Transverse colon (tissue), 4 donors: ENCODE measurements at regions not wholly inside any gene's neighbourhood (a gene's known extent, or its start where the extent isn't known, plus 50 kb on each side); places are given as distances from the start of the nearest gene placed in this dataset.

Source experiments
- DNase-seq: peaks from one replicate; pipeline ENCODE4 v3.0.0-alpha.2; 2019
- H3K27ac ChIP-seq, 4 donors: fragments of 200-600 bp; sonication (generic); 2 replicates each; pipeline ENCODE4 v1.5.1; 2016 to 2018; ENCODE audit warnings: inconsistent platforms in 4 of 4
- H3K27me3 ChIP-seq: fragments of 200-600 bp; sonication (generic); 2 replicates; pipeline ENCODE4 v1.5.1; 2017; ENCODE audit warnings: inconsistent platforms
- H3K36me3 ChIP-seq, 4 donors: fragments of 200-600 bp; sonication (generic); 2 replicates each; pipeline ENCODE4 v1.5.1; 2017 to 2019; ENCODE audit warnings: inconsistent platforms in 4 of 4
- H3K4me1 ChIP-seq, 4 donors: fragments of 200-600 bp; sonication (generic); 2 replicates each; pipeline ENCODE4 v1.5.1; 2017 to 2020; ENCODE audit warnings: inconsistent platforms in 4 of 4
- H3K4me3 ChIP-seq, 4 donors: fragments of 200-600 bp; sonication (generic); 1 replicate in 1 of 4; 2 replicates in 3 of 4; pipeline versions ENCODE4 v1.5.1 to v1.6.1; 2017 to 2019; ENCODE audit warnings: inconsistent platforms in 4 of 4
- H3K9me3 ChIP-seq, 2 donors: fragments of 200-600 bp; sonication (generic); 2 replicates each; pipeline ENCODE4 v1.5.1; 2017 to 2019; ENCODE audit warnings: inconsistent platforms in 2 of 2
- EP300 ChIP-seq: sonication (generic); formaldehyde crosslinking; IDR thresholded peaks from one replicate; pipeline ENCODE4 v1.6.1; 2017; ENCODE audit warnings: antibody characterized with exemption, low read depth
- POLR2A ChIP-seq: fragments of 450-650 bp; IDR thresholded peaks from one replicate; pipeline ENCODE4 v1.6.1; 2016; ENCODE audit warnings: antibody characterized with exemption, mild to moderate bottlenecking, moderate library complexity
- POLR2AphosphoS5 ChIP-seq, 3 donors: sonication (generic); formaldehyde crosslinking; IDR thresholded peaks; one replicate each; pipeline ENCODE4 v1.6.1; 2016; ENCODE audit warnings: antibody characterized with exemption in 3 of 3
- WGBS, 2 donors: methylation state at CpG; one replicate each; pipeline ENCODE4 v1.1.5; 2018; ENCODE audit warnings: low coverage in 1 of 2; 5-methylcytosine and 5-hydroxymethylcytosine counted together
- in situ Hi-C, 4 donors: fragments of 200-750 bp; cut with MboI; loops; one replicate each; pipeline versions ENCODE4 v1.15.0 to v1.15.1; 2017; ENCODE audit warnings: low sequenced_read_pairs in 3 of 4, low pct_ligation_motif_present in 1 of 4, low pct_unique_long_range_greater_than_20kb in 1 of 4
- intact Hi-C: fragments of 100-400 bp; cut with DNase I; formaldehyde crosslinking; loops from one replicate; pipeline ENCODE4 v1.15.1; 2023; ENCODE audit warnings: low total_unique reads
- TF ChIP-seq, protein P1 (sequence below), 5 experiments: fragments of 200-600 bp in 3 of 5; fragments of 450-650 bp in 2 of 5; sonication (generic) in 3 of 5; IDR thresholded peaks; 1 replicate in 2 of 5; 2 replicates in 3 of 5; pipeline ENCODE4 v1.5.1; 2016 to 2017; ENCODE audit warnings: antibody characterized with exemption in 5 of 5, inconsistent platforms in 3 of 5, mild to moderate bottlenecking in 2 of 5, moderate library complexity in 1 of 5

DNA sequence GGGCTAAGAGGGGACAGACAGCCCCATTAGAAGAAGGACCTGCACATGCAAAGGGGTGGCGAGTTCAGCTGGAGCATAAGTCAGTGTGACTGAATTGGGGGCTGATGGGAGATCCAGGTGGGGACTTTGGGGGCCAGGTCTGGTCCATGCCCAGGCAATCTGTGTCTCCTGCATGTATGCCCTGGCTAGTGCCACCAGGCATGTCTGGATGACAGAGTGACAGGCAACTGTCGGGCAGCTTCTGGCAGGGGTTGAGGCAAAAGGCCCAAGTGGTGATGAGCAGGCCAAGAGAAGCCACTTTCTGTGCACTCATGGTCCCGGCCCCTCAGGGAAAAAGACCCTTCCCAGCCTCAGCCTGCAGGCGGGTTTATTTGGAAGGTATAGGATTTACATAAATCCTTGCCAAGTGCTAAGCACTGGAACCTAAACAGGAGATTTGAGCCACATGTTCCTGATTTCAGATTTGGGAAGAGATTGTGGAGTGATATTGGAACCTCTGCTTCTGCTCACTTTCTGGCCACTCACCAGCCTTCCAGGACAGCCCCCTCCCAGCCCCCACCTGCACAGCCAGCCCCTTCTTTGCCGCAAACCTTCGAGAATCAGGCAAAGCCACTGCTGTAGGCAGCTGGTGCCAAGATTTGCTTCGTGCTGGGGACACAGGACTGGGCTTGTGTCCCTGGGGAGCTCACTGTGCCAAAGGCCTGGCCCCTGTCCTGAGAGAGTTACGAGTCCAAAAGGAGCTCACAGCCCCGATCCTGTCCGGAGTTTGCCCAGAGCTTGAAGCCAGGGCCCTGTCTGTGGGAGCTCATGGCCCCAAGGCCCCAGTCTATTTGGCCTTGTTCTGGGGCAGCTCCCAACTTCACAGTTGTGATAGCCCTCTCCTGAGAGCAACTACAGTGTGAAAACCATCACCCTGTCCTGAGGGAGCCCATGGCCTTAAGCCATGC is 232.5 kb upstream of the RTL1 start:
- H3K27me3 ChIP-seq: no peaks in the 10 kb centered on the region
- no peaks in the 10 kb centered on the region for H3K4me1 ChIP-seq
- no peak overlapping the region for H3K27ac ChIP-seq
- no peak for DNase-seq
- no peak overlapping the region for H3K4me3 ChIP-seq
- intact Hi-C loops: no loop called here
- WGBS, 2 donors: 77% methylated on average over 10 of the region's 10 CpGs; no CpG with 5 or more reads in 1 of the 2 donors
- TF ChIP-seq POLR2A: no peak
- TF ChIP-seq, protein P1, sequence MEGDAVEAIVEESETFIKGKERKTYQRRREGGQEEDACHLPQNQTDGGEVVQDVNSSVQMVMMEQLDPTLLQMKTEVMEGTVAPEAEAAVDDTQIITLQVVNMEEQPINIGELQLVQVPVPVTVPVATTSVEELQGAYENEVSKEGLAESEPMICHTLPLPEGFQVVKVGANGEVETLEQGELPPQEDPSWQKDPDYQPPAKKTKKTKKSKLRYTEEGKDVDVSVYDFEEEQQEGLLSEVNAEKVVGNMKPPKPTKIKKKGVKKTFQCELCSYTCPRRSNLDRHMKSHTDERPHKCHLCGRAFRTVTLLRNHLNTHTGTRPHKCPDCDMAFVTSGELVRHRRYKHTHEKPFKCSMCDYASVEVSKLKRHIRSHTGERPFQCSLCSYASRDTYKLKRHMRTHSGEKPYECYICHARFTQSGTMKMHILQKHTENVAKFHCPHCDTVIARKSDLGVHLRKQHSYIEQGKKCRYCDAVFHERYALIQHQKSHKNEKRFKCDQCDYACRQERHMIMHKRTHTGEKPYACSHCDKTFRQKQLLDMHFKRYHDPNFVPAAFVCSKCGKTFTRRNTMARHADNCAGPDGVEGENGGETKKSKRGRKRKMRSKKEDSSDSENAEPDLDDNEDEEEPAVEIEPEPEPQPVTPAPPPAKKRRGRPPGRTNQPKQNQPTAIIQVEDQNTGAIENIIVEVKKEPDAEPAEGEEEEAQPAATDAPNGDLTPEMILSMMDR (IDR thresholded peaks at IDR 0.05): no peak
- TF ChIP-seq POLR2AphosphoS5 (IDR thresholded peaks at IDR 0.05): no peak
- no peak for TF ChIP-seq EP300
- no peaks in the 10 kb centered on the region for H3K36me3 ChIP-seq
- in situ Hi-C loops: no loop called here
- H3K9me3 ChIP-seq: no peaks in the 10 kb centered on the region

DNA sequence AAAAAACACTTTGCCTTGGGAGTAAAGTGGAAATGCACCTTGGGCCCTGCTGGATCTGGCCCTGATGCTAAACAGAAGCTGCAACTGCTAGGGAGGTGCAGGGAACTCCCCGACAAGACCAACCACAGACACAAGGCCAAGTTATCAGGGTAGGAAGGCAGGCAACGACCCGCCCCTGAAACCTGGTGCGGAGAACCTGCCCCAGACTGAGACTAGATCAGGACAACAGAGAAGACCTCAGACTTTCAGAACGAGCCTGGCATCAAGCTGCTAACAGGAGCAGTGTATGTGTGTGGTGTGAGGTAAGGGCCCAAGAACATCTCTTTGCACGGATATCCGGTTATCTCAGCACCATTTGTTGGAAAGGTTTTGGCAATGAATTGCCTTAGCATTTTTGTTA is 233.7 kb upstream of the RTL1 start:
- H3K4me1 ChIP-seq: no peaks in the 10 kb centered on the region
- H3K36me3 ChIP-seq: no peaks in the 10 kb centered on the region
- no peak for DNase-seq
- TF ChIP-seq POLR2AphosphoS5 (IDR thresholded peaks at IDR 0.05) (no peak), EP300 (no peak), POLR2A (no peak)
- TF ChIP-seq, protein P1 (IDR thresholded peaks at IDR 0.05): no peak
- no peak overlapping the region for H3K4me3 ChIP-seq
- H3K9me3 ChIP-seq: peaks cover 0 to 5% of the 10 kb centered on the region in 2 donors
- H3K27ac ChIP-seq: no peak overlapping the region
- 70 to 87% methylated on average over 3 to 7 of the region's 7 CpGs for WGBS, 2 donors
- intact Hi-C loops: no loop called here
- in situ Hi-C loops: no loop called here
- no peaks in the 10 kb centered on the region for H3K27me3 ChIP-seq

DNA sequence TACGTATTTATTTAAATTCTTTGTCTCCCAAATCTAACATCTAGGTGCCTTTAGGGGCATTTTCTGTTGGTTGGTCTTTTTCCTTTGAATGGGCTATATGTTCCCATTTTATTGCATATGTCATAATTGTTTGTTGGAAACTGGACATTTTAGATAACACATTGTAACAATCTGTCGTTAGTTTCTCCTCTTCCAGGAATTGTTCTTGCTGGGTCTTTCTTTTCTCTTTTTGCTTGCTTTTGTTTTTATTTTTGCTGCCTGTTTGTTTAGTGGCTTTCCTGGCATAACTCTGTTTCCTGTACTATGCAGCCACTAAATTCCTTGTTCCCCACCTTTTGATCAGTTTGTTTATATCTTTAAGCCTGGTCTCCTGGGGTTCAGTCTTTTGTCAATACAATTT is 244.3 kb upstream of the RTL1 start:
- no peaks in the 10 kb centered on the region for H3K4me1 ChIP-seq
- H3K4me3 ChIP-seq: no peak overlapping the region
- WGBS, 2 donors: 59% methylated on average over 2 of the region's 2 CpGs
- DNase-seq: no peak
- intact Hi-C loops: no loop called here
- no peak overlapping the region for H3K27ac ChIP-seq
- H3K36me3 ChIP-seq: no peaks in the 10 kb centered on the region
- peaks cover 4 to 6% of the 10 kb centered on the region in 2 donors for H3K9me3 ChIP-seq
- in situ Hi-C loops: no loop called here
- H3K27me3 ChIP-seq: peaks cover 4% of the 10 kb centered on the region
- no peak for TF ChIP-seq EP300
- TF ChIP-seq POLR2A: no peak
- TF ChIP-seq, protein P1 (IDR thresholded peaks at IDR 0.05): no peak
- TF ChIP-seq POLR2AphosphoS5 (IDR thresholded peaks at IDR 0.05): no peak

DNA sequence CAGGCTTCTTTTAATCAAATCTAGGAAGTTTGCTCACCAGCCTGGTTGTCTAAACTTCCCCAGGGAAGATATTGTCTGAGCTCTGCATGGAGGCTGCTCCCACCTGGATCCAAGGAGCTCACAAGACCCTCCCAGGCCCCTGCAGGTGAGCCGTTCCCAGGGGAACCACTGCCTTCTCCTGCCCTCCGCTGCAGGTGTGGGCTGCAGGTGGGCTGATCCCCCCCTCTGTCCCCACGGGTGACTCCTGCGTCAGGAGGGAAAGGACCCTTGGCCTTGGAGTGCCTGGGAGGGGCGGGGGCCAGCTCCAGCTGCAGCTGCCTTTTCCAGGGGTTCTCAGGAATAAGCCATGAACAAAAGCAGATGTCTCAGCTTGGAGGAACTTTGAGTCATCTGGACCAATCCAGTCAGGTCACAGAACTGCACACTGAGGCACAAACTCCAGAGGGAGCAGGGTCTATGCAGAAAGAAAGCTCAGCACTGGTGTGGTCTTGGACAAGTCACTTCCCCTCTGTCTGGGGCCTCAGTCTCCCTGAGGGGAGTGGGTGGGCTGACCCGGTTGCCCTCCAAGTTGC is 246.6 kb upstream of the RTL1 start:
- no peak overlapping the region for H3K27ac ChIP-seq
- intact Hi-C loops (no loop called here), in situ Hi-C loops (no loop called here)
- H3K36me3 ChIP-seq: no peaks in the 10 kb centered on the region
- TF ChIP-seq, protein P1 (IDR thresholded peaks at IDR 0.05): no peak
- TF ChIP-seq EP300 (no peak), POLR2A (no peak), POLR2AphosphoS5 (IDR thresholded peaks at IDR 0.05) (no peak)
- peaks cover 4 to 6% of the 10 kb centered on the region in 2 donors for H3K9me3 ChIP-seq
- 53% methylated on average over 6 of the region's 6 CpGs; no CpG with 5 or more reads in 1 of the 2 donors for WGBS, 2 donors
- no peak overlapping the region for H3K4me3 ChIP-seq
- DNase-seq: no peak
- no peaks in the 10 kb centered on the region for H3K4me1 ChIP-seq
- peaks cover 4% of the 10 kb centered on the region for H3K27me3 ChIP-seq
